Activated CD8-positive, alpha-beta memory T cell treated with anti-CD3 and anti-CD28 coated beads for 48 hours (primary cell): ENCODE measurements at regions not wholly inside any gene's neighbourhood (a gene's known extent, or its start where the extent isn't known, plus 50 kb on each side); places are given as distances from the start of the nearest gene placed in this dataset.

ENCODE experiments used
- DNase-seq, 3 experiments: peaks; one replicate each; pipeline ENCODE4 v3.0.0-alpha.2; 2020; ENCODE audit warnings: low read depth in 2 of 3, low spot score in 2 of 3

DNA sequence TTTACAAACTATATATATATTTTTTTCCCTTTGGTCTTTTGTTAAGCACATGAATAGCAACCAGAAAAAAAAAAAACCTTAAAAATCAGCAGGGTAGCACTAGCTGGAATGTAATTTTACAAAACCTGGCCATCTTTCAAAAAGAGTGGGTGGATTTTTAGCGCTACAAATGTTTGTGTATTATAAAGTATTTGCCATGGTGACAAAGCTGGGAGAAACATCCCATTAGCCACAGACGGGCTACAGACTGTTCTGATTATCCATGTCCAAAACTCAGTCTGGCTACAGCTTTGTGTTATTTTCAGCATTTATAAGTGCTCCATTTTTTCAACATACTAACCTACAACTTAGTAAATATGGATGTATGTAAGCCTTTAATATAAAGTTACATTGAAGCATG lies 249.5 kb upstream of the TANK start:
- DNase-seq, result no peak

DNA sequence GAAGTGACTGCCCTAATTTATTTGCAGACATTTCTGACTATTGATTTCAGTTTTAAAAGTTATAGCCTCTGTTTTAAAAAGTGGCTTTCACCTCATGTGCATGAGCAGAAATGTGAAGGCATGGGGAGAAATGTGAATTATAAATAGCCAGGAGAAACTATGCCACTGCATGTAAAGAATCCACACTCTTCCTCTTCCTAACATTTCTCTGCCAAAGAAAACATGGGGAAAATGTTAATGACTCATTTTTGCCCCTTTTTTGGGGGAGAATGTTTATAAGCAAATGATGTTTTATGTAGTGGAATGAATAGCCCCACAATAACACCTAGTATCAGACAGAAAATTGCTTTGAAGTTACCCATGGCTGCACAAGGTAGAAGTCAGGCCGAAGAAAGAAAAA lies 249.0 kb upstream of the TANK start:
- DNase-seq, result no peak

DNA sequence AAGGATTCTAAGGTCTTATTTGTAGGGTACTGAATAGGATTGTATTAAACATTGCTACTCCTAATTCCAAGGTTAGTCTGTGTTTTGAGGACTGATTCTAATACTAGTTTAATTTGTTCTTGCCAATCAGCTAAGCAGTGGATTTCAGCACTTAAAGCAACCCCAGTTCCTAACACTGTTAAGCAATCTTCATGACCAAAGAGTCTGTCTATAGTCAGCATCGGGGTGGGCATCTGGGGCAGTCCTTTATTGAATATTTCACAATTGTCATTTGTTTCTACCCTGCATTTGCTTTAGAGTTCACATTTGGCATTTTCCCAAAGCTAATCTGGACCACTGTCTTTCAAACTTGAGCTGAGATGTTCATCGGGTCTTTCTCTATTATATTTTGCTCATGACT lies 248.0 kb upstream of the TANK start:
- DNase-seq, result no peak

DNA sequence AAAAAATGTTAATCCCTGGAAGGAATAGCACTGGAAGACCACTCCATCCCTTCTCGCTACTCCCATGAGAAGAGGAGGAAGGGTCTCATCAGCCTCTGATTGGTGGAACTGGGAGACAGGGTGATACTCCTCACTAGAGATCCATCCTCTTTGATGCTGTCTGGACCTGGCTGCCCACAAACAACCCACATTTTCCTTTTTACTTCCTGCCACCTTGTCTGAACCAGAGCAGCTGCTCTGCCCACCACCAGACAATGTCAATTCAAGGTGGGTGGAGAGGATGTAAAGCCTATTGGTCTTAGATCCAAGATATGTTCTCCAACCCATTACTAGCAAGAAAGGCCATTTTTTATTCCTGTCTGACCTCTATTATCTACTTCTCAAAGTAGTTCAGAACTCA lies 246.9 kb upstream of the TANK start:
- DNase-seq, result no peak

DNA sequence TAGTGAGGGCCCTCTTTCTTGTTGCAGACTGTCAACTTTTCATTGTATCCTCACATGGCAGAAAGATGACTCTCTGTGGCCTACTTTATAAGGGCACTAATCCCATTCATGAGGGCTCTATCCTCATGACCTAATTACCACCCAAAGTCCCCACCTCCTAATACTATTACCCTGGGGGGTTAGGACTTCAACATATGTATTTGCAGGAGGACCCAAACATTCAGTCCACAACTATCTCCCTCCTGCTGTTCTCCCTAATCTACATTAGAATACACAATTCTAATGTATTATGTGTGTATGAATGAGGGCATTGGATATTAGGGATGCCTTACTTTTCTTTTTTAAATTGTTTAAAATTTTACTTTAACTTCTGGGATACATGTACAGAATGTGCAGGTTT lies 246.0 kb upstream of the TANK start:
- no peak for DNase-seq

DNA sequence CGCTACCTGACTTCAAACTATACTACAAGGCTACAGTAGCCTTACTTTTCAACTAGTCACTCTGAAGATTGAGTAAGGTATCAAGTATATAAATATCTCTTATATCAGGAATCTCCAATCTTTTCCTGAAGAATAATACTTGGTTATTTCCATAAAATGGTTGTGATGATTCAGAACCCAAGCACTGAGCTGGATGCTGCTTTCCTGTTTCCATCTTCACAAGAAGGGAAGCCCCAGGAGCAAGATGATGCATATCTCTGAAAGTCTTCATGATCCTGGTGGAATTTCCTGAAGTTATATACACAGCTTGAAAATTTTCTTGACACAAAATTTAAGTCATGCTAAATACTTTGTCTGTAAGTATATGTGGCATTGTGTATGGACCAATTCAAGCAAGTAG lies 243.9 kb upstream of the TANK start:
- DNase-seq, result no peak

DNA sequence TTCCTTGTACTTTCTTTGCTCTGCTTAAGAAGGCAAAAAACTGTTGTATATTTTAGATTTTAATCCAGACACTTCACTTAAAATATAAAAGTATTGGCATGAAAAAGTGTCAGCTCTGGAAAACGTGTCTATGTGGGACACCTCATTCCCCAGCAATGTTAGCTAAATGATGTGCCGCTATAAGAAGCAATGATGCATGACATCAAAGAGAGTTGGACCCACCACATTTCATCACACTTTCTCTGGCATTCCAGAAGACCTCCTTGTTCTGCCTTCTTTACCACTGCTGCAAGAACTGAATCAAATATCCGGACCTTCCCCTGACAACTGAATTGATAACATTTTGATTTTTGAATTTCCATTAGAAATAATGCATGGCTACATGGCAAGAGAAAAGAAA lies 242.4 kb upstream of the TANK start:
- no peak for DNase-seq

DNA sequence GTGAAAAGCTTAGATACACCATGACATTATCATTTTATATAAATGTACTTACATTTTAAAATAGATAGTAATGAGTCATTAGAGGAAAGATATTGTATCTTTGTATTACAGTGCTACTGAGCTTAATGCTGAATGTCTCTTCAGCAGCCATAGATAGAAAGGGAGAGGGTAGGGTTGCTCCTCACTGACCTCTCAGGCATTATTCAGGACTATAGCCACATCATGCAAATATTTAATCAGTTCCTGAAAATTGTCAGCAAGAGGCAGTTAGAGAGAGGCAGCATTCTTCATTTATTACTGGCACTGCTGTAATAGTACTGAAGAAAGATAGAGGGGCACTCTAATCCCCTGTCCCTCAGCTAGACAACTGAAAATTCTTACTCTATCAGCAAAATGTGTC lies 242.0 kb upstream of the TANK start:
- DNase-seq, result no peak

DNA sequence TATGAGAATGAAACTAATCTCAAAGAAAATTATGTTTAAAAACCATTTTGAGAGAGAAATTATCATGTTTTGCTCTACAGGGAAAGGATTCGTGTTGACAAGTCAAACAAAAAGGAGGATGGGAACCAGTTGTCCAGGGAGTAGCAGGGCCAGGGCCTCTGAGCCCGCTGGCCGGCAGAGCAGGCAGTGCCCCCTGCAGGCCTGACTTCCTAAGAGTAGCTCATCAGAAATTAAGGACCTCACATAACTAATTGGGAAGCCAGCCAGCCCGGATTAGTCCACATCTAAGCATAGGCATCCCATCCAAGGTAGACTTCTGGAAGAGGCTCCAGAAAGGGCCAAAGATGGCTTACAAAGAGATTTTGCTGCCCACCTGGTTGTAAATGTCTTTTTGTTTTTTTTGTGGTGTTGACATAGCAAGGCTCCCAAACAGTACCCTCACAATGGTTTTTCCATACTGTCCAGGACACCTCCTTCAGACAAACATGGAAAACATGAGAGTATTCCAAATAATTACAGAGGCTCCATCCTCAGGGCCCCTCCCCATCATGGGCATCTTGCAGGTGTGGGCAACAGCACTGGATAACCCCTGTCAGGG lies 241.2 kb upstream of the TANK start:
- DNase-seq, result no peak

DNA sequence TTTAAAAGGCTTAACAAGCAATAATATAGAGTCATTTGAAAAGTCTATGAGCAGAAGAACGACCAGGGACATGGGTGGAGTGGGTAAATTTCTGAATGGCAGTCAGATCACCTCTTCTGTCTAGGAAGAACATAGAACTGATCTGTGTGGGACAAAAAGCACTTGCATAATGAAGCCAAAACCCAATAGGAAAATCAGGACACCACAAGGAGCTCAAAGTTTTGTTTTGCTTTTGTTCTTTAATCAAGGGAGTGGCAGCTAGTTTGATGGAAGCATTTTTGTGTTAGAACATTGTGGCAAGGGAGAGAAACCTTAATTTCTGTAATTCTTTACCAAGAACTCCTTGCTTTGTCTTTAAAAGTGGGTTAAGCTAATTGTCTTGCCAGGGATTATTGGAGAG lies 240.2 kb upstream of the TANK start:
- no peak for DNase-seq

DNA sequence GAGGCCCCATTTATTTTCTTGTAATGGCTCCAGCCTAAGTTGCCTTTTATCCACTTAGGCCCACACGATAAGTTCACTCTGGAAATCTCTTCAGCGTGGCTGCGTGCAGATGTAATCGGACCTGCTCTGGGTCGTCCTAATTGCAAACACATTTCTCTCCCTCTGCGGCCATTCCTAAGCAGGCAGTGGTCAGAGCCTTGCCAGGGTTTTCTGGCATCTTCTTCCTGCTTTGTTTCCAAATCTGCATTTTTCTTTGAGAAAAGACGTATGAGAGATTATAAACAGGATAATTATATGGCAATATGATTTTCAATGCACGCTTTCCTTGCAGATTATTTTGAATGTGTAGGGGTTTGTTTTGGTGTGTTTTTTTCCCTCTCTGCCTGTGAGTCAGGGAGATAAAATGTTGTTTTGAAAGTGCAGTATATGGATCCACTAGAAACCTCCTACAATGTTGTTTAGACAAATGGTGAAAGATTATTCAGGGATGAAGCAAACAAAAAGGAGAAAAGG lies 239.4 kb upstream of the TANK start:
- no peak for DNase-seq

DNA sequence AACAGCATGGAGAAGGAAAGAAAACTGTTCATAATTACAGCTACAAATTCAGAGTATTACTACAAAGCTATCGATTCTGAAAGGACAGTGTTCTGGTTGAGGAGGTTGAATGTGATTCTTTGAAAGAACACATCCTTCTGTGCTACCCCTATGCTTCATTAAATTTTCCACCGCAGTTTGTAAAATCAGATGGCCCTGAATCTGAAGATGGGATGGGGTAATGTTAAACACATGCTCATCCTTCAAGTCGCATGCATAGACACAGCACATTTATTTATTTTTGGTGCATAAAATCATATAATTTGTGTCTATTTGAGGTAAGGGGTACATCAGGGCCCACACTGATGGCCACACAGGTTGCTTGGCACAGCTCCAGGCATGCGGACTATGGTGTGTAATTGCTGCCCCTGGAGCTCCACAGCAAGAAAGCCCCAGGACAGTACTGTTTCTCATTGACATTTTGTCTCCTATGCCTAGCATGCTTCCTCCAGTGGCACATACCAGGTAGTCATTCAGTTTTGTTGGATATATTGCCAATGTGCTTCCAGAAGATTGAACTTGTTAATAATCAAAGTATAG lies 238.8 kb upstream of the TANK start:
- no peak for DNase-seq

DNA sequence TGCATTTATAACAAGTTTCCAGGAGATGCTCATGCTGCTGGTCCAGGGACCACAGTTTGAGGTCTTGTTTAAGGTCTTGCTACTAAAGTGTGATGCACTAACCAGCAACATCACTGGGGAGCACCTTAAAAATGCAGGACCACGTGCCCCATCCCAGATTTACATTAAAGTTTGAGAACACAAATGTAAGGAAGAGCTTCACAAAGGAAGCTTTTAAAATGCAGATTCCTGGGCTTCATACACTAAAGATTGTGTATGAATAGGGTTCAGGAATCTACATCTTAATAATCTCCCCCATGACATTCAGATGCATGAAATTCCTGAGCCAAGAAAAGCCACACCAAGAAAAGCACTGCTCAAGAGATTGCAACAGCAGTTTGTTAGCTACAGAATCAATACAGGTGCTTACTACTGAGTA lies 235.3 kb upstream of the TANK start:
- DNase-seq, result no peak

DNA sequence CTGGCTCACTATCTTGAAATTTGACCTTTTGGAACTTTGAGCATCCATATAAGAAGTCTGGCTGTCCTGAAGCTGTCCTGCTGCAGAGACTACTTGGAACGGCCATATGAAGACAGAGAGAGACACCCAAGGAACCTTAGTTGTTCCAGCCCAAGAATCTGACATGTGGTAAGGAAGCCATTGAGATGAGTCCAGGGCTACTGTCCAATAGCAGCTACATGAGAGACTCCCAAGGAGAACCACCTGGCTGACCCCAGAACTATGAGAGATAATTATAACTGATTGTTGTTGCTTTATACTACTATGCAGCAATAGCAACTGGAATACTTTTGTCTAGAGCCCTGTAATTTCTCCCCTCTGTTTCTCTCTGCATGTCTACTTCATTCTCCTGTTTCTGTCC lies 234.3 kb upstream of the TANK start:
- no peak for DNase-seq

DNA sequence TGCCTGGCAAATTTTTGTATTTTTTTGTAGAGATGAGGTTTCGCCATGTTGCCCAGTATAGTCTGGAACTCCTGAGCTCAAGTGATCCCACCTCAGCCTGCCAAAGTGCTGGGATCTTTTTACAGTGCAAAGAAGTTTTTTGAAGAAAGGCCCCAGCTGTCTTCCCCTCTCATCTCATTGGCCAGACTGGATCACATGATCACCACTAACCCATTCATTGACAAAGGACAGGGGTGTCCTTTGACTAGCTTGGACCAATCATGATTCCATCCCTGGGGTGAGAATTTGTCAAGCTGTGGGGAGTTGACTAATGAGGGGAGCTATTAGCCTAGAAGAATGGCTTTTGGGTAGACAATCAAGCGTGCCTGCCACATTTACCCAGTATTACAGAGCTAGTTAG lies 232.9 kb upstream of the TANK start:
- no peak for DNase-seq

DNA sequence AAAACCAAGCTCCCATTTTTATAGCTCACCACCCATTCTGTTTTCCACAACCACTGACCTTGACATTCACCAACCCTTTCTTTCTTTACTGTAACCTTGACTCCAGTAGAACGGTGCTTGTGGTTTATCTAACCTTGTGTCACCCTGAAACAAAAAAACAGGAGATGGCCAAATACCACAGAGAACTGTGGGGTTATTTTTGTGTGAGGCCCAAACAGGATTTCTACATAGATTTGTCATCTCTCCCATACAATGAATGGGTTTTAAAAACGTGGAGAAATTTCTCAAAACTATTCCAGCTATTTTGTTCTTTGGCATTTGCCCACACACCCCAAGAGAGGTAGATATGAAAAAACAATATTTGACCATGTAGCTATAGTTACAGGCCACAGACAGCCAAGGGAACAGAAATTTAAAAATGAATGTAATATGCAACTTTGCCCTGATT lies 231.3 kb upstream of the TANK start:
- no peak for DNase-seq

DNA sequence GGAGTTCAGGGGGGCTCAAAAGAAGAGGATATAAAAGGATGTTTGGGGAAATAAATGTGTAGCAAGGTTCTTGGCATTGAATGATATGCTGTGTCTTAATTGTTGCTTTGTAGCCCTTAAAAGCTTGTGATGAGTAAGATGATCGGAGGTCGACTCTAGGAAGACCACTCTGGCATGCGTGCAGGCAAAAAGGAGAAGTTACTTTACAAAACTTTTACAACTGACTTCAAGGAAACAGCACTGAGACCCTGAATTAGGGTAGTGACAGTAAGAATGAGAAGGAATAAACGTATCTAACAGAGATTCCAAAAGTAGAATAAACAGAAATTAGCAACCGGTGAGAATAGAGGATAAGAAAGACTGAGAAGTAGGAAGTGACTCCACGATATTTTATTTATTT lies 228.7 kb upstream of the TANK start:
- no peak for DNase-seq

DNA sequence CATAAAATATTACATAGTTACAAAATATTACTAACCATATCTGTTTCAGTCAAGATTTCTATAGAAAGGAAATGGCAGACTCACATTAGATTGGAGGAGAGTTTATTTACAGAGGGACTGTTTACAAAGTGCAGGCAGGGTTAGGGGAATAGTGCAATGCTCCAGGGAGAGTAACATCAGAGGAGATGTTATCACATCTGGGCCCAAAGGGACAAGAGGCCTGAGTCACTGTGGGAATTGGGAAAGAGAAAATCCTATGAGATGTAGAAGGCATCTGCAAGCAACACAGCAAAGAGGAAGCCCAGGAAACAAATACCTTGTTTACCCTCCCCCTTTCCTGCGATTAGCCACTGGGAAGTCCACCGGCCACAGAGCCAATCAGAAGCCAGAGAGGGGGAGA lies 227.3 kb upstream of the TANK start:
- no peak for DNase-seq

DNA sequence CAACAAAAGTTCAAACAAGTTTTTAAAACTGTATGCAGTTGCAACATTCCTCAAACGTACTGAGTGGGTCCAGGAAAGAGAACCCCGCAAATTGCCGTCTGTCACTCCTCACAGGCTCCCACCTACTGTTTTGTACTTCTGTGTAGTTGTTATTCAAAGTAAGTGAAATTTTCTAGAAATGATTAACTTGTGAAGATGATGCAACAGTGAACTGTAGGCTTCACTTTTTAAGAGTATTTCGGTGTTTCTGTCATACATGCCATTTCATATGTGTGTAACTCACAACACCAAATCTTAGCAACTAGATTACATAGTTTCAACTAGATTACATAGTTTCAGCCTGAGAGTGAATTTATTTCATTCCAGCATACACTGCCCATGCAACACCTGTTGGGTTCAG lies 226.0 kb upstream of the TANK start:
- DNase-seq, result no peak

DNA sequence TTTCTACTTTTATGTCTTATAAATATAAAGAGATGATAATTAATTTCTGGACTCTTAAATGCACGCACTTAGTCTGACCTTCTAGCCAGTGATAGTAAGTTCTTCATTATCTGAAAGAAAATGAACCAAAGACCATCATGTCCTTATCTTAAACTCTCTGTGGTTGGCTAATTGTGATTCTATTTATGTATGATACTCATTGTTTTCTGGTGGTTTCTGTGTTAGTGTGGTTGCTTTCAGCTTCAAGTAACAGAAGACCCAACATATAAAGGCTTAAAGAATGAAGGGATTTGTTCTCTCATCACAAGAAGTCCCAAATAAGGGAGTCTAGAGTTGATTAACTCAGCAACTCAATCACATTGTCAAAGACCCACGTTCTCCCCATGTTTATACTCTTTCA lies 225.2 kb upstream of the TANK start:
- no peak for DNase-seq

DNA sequence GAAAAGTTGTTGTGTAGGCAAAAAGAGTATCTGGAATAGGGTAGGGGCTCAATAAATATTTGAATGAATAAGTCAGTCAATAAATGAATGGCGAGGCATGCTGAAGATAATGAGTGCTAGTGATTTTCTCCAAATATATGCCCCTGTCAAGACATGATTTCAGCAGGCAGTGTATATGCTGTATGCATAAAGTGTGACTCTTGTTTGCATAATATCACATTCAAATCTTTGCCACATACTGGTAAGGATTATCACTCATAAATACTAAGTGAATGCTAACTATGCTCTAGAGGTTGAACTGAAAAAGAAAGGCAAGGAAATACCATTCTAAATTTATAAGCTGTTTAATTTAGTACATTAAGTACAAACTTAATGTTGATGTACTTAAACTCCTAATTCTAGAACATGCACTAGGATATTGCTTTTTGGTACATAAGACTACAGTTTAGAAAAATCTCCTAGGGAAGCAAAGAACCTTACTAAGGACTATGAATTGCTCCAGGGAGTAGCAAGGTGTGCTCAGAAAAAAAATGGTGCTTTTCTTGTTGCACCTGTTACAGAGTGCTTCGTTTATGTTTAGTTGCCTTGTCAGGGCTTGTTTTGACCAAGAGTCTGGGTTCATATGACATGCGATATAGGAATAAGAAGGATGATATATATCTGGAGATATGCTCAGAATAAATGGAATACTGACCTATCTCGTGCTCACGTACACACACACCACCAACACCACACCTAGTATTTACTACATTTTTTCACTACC lies 224.0 kb upstream of the TANK start:
- DNase-seq, result no peak

DNA sequence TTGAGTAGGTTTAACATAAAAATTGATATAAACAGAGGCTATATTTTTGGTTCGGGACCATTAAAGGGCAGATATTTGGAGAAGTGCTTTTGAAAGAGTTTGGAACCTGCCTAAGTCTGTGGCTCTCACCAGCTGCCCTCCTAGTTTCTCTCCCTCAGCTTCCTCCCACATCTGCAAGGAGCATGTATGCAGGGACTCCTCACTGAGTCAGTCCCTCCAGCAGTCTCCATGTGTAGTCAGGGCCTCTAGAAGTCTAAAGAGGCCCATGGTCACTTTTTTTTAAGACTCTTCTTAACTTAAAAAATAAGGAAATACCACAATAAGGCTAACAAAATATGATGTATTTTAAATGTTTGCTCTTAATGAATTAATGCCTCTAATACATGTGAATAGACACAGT lies 220.0 kb upstream of the TANK start:
- DNase-seq, result no peak

DNA sequence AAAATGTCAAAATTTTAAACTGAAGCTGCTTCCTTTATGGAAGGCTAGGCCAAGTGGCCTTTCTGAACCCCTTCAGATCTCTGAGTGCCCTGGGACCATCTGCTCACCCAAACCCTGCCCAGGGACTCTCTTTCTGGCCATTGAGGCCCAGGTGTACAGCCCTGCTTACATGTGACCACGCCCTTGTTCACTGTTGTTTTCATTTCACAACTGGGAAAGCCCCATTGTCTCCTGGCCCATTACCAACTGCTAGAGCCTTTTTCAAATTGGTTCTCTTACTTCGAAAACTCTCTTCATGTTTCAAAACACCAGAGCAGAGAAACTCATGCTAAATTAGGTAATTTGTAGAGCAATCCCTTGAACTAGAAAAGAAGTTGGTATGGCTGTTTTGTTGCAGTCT lies 219.5 kb upstream of the TANK start:
- no peak for DNase-seq
